NT2/D1 (cell line): ENCODE measurements at regions not wholly inside any gene's neighbourhood (a gene's known extent, or its start where the extent isn't known, plus 50 kb on each side); places are given as distances from the start of the nearest gene placed in this dataset.

Source experiments
- SUZ12 ChIP-seq: IDR thresholded peaks from 2 replicates; pipeline ENCODE4 v1.6.1; 2011; ENCODE audit not compliant: insufficient read length, insufficient read depth; ENCODE audit errors: extremely low read depth
- YY1 ChIP-seq: IDR thresholded peaks from 2 replicates; pipeline ENCODE4 v1.6.1; 2011; ENCODE audit not compliant: insufficient read length, insufficient read depth
- ZNF274 ChIP-seq: IDR thresholded peaks from 2 replicates; pipeline ENCODE4 v1.6.1; 2011; ENCODE audit warnings: mild to moderate bottlenecking, low read depth, low read length

- no peak for TF ChIP-seq SUZ12
- TF ChIP-seq YY1 = no peak
- TF ChIP-seq ZNF274 = no peak
Measured at GRCh38 chr1:238611406-238611805, 720.7 kb upstream of the ZP4 start.
